ENCODE measurements at regions not wholly inside any gene's neighbourhood (a gene's known extent, or its start where the extent isn't known, plus 50 kb on each side); places are given as distances from the start of the nearest gene placed in this dataset.

DNA sequence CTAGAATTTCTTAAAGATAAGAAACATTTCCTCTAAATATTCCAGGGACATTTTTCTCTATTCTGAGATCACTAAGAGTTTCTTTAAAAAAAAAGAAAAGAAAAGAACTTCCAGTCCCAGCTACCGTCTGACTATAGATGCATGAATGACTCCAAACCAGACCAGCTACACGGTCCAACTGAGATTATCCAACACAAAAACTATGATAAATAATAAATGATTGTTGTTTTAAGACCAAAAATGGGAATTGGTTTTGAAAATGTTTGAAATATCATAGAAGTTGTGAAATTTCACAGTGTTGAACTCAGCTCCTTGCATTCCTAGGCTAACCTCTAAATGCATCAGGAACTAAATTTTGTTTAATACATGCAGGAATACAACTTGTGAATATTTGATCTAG is 1619.6 kb upstream of the LRRTM3 start:
- no peak overlapping the region for H3K4me3 ChIP-seq (ENCODE audit: low read depth, low read length)
- no peaks in the 10 kb centered on the region for H3K27me3 ChIP-seq (replicated peaks; ENCODE audit: control insufficient read depth, insufficient read depth, low read length)
- Mint-ChIP-seq H3K4me1 (ENCODE audit: low read depth, unreplicated experiment) (peaks cover 8% of the 10 kb centered on the region), H3K4me3 (ENCODE audit: unreplicated experiment) (no peak overlapping the region), H3K27me3 (ENCODE audit: insufficient read depth, unreplicated experiment) (no peaks in the 10 kb centered on the region), H3K36me3 (ENCODE audit: insufficient read depth, unreplicated experiment) (no peaks in the 10 kb centered on the region), H3K9me3 (ENCODE audit: unreplicated experiment) (peaks cover 10% of the 10 kb centered on the region), H3K27ac (ENCODE audit: unreplicated experiment) (no peak overlapping the region)
- peaks cover 6% of the 10 kb centered on the region for H3K4me1 ChIP-seq
- no peaks in the 10 kb centered on the region for H3K36me3 ChIP-seq (ENCODE audit: control insufficient read depth, insufficient read depth, low read length)
- H3K9me3 ChIP-seq: no peaks in the 10 kb centered on the region; the same call in 1 of the 2 replicates
- ChIA-PET POLR2A (no interaction called here), CTCF (no interaction called here)
- no peak for DNase-seq
- no TSS peak for BruUV-seq (replicated peaks)
- TF ChIP-seq CTCF (IDR thresholded peaks at IDR 0.05; ENCODE audit: insufficient read depth in 1 of 2, low read depth in 1 of 2, low read length in 1 of 2, severe bottlenecking in 1 of 2, unreplicated experiment in 1 of 2): no peak
- intact Hi-C loops (cut with micrococcal nuclease; ENCODE audit: unreplicated experiment): no loop called here

- ChIA-PET POLR2A (no interaction called here), CTCF (no interaction called here)
- Histone ChIP-seq H3K9me3 (no peaks in the 10 kb centered on the region), H3K27me3 (replicated peaks; ENCODE audit: control insufficient read depth, insufficient read depth, low read length) (no peaks in the 10 kb centered on the region), H3K4me3 (ENCODE audit: low read depth, low read length) (no peak overlapping the region), H3K36me3 (ENCODE audit: control insufficient read depth, insufficient read depth, low read length) (no peaks in the 10 kb centered on the region), H3K4me1 (no peaks in the 10 kb centered on the region)
- Mint-ChIP-seq H3K27ac (ENCODE audit: unreplicated experiment) (no peak overlapping the region), H3K4me1 (ENCODE audit: low read depth, unreplicated experiment) (peaks cover 7% of the 10 kb centered on the region), H3K27me3 (ENCODE audit: insufficient read depth, unreplicated experiment) (no peaks in the 10 kb centered on the region), H3K36me3 (ENCODE audit: insufficient read depth, unreplicated experiment) (no peaks in the 10 kb centered on the region), H3K4me3 (ENCODE audit: unreplicated experiment) (no peak overlapping the region), H3K9me3 (ENCODE audit: unreplicated experiment) (no peaks in the 10 kb centered on the region)
- intact Hi-C loops (cut with micrococcal nuclease; ENCODE audit: unreplicated experiment): no loop called here
- no peak for DNase-seq
- no peak for TF ChIP-seq CTCF (IDR thresholded peaks at IDR 0.05; ENCODE audit: insufficient read depth in 1 of 2, low read depth in 1 of 2, low read length in 1 of 2, severe bottlenecking in 1 of 2, unreplicated experiment in 1 of 2)
- no TSS peak for BruUV-seq (replicated peaks)
Observed at GRCh38 chr10:65312876-65313275, 1613.0 kb upstream of the LRRTM3 start.

GRCh38 chr10:65313406-65313805 is 1612.4 kb upstream of the LRRTM3 start:
- no TSS peak for BruUV-seq (replicated peaks)
- H3K27ac Mint-ChIP-seq (ENCODE audit: unreplicated experiment): no peak overlapping the region

More at GRCh38 chr10:65313406-65313805, 1612.4 kb upstream of the LRRTM3 start:
- CTCF ChIA-PET: no interaction called here
- intact Hi-C loops (cut with micrococcal nuclease; ENCODE audit: unreplicated experiment): no loop called here
- Mint-ChIP-seq H3K36me3 (ENCODE audit: insufficient read depth, unreplicated experiment) (no peaks in the 10 kb centered on the region), H3K4me1 (ENCODE audit: low read depth, unreplicated experiment) (peaks cover 7% of the 10 kb centered on the region), H3K4me3 (ENCODE audit: unreplicated experiment) (no peak overlapping the region), H3K27me3 (ENCODE audit: insufficient read depth, unreplicated experiment) (no peaks in the 10 kb centered on the region), H3K9me3 (ENCODE audit: unreplicated experiment) (no peaks in the 10 kb centered on the region)
- DNase-seq: no peak
- no peak for TF ChIP-seq CTCF (IDR thresholded peaks at IDR 0.05; ENCODE audit: insufficient read depth in 1 of 2, low read depth in 1 of 2, low read length in 1 of 2, severe bottlenecking in 1 of 2, unreplicated experiment in 1 of 2)
- H3K36me3 ChIP-seq (ENCODE audit: control insufficient read depth, insufficient read depth, low read length): no peaks in the 10 kb centered on the region
- POLR2A ChIA-PET: no interaction called here
- H3K4me1 ChIP-seq: peaks cover 4% of the 10 kb centered on the region
- no peak overlapping the region for H3K4me3 ChIP-seq (ENCODE audit: low read depth, low read length)
- no peaks in the 10 kb centered on the region for H3K9me3 ChIP-seq
- H3K27me3 ChIP-seq (replicated peaks; ENCODE audit: control insufficient read depth, insufficient read depth, low read length): no peaks in the 10 kb centered on the region

Measured in Caco-2 (cell line).